ENCODE measurements at regions not wholly inside any gene's neighbourhood (a gene's known extent, or its start where the extent isn't known, plus 50 kb on each side); places are given as distances from the start of the nearest gene placed in this dataset.

GRCh38 chr20:43803276-43803675 lies 76.5 kb upstream of the GTSF1L start:
- Histone ChIP-seq H3K27me3 (ENCODE audit: control insufficient read depth in 2 of 2, insufficient read depth in 2 of 2, low read length in 2 of 2) (no peaks in the 10 kb centered on the region), H3K27ac (ENCODE audit: low read depth in 2 of 2, low read length in 2 of 2) (no peak overlapping the region), H3K36me3 (ENCODE audit: control insufficient read depth in 2 of 2, insufficient read depth in 2 of 2, low read length in 2 of 2) (no peaks in the 10 kb centered on the region), H3K4me3 (ENCODE audit: low read length in 2 of 2) (no peak overlapping the region), H3K4me1 (ENCODE audit: control insufficient read depth in 2 of 2, insufficient read depth in 2 of 2, low read length in 2 of 2) (no peaks in the 10 kb centered on the region), H3K9ac (ENCODE audit: low read depth in 1 of 2, low read length in 2 of 2) (no peak overlapping the region), H3K9me3 (ENCODE audit: control insufficient read depth in 2 of 2, low read length in 2 of 2) (no peaks in the 10 kb centered on the region)

DNA sequence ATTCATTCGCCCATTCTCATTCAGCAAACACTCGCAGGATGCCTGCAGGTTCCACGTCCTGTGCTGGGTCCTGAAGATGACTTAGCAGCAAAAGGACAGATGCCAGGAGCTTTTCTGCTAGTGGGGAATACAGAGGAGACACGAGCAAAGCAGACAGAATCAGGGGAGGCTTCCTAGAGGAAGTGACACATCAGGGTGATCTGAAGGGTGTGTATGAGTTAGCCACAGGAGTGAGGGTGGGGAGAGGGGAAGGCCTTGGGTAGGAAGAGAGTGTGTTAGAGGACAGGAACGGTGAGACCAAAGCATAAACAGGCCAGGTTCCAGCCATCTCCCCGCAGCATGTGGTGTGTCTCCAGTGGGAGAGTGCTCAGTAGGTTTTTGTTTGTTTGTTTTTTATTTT lies 73.4 kb upstream of the GTSF1L start:
- Histone ChIP-seq H3K36me3 (ENCODE audit: control insufficient read depth in 2 of 2, insufficient read depth in 2 of 2, low read length in 2 of 2) (no peaks in the 10 kb centered on the region), H3K4me1 (ENCODE audit: control insufficient read depth in 2 of 2, insufficient read depth in 2 of 2, low read length in 2 of 2) (no peaks in the 10 kb centered on the region), H3K9me3 (ENCODE audit: control insufficient read depth in 2 of 2, low read length in 2 of 2) (no peaks in the 10 kb centered on the region), H3K27ac (ENCODE audit: low read depth in 2 of 2, low read length in 2 of 2) (no peak overlapping the region), H3K4me3 (ENCODE audit: low read length in 2 of 2) (no peak overlapping the region), H3K27me3 (ENCODE audit: control insufficient read depth in 2 of 2, insufficient read depth in 2 of 2, low read length in 2 of 2) (no peaks in the 10 kb centered on the region), H3K9ac (ENCODE audit: low read depth in 1 of 2, low read length in 2 of 2) (no peak overlapping the region)

DNA sequence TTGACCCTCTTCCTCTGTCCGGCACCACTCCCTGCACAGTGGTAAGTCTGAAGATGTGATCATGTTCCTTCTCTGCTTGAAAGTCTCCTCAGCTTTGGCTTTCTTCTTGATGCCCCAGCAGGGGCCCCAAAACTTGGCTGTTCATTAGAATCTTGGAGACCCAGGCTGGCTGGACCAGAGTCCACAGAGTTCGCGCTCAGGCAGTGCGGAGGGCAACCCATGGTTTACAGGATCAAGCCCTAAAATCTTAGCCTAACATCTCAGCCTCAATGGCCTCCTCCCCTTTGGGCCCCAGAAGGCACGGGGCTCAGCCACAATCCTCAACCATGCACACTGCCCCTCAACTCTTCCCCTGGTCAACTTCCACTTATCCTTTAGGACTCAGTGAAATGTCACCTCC lies 72.9 kb upstream of the GTSF1L start:
- no peak overlapping the region for H3K9ac ChIP-seq (ENCODE audit: low read depth in 1 of 2, low read length in 2 of 2)
- H3K4me1 ChIP-seq (ENCODE audit: control insufficient read depth in 2 of 2, insufficient read depth in 2 of 2, low read length in 2 of 2) = no peaks in the 10 kb centered on the region
- no peaks in the 10 kb centered on the region for H3K36me3 ChIP-seq (ENCODE audit: control insufficient read depth in 2 of 2, insufficient read depth in 2 of 2, low read length in 2 of 2)
- no peaks in the 10 kb centered on the region for H3K27me3 ChIP-seq (ENCODE audit: control insufficient read depth in 2 of 2, insufficient read depth in 2 of 2, low read length in 2 of 2)
- no peak overlapping the region for H3K27ac ChIP-seq (ENCODE audit: low read depth in 2 of 2, low read length in 2 of 2)
- no peaks in the 10 kb centered on the region for H3K9me3 ChIP-seq (ENCODE audit: control insufficient read depth in 2 of 2, low read length in 2 of 2)
- H3K4me3 ChIP-seq (ENCODE audit: low read length in 2 of 2) = no peak overlapping the region

DNA sequence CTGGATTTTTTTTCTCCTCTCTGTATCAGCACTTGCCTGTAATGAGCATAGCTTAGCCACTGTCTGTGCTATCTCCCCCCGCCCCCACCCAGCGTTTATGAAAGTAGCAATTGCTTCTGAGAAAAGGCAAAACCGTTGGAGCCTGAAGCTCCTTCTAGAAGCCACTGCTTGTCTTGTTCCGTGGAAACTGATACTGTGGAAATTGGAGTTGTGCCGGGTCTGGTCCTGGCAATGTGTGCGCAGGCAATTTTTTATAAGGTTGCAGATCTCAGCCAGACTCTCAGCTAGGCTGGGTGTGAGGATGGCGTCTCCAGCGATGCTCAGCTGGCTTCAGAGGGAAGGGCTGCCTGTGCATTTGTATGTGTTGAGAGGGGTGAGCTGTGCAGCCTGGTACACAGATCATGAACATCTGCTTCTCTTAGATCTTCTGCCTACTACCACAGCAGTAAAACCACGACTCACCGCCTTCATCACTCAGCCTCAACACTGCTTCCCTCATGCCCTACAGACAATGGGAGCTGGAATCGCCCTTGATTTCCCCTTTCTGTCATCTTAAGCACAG lies 72.4 kb upstream of the GTSF1L start:
- H3K36me3 ChIP-seq (ENCODE audit: control insufficient read depth in 2 of 2, insufficient read depth in 2 of 2, low read length in 2 of 2) = no peaks in the 10 kb centered on the region
- H3K4me3 ChIP-seq (ENCODE audit: low read length in 2 of 2) = no peak overlapping the region
- no peaks in the 10 kb centered on the region for H3K9me3 ChIP-seq (ENCODE audit: control insufficient read depth in 2 of 2, low read length in 2 of 2)
- no peaks in the 10 kb centered on the region for H3K4me1 ChIP-seq (ENCODE audit: control insufficient read depth in 2 of 2, insufficient read depth in 2 of 2, low read length in 2 of 2)
- no peaks in the 10 kb centered on the region for H3K27me3 ChIP-seq (ENCODE audit: control insufficient read depth in 2 of 2, insufficient read depth in 2 of 2, low read length in 2 of 2)
- no peak overlapping the region for H3K9ac ChIP-seq (ENCODE audit: low read depth in 1 of 2, low read length in 2 of 2)
- no peak overlapping the region for H3K27ac ChIP-seq (ENCODE audit: low read depth in 2 of 2, low read length in 2 of 2)

DNA sequence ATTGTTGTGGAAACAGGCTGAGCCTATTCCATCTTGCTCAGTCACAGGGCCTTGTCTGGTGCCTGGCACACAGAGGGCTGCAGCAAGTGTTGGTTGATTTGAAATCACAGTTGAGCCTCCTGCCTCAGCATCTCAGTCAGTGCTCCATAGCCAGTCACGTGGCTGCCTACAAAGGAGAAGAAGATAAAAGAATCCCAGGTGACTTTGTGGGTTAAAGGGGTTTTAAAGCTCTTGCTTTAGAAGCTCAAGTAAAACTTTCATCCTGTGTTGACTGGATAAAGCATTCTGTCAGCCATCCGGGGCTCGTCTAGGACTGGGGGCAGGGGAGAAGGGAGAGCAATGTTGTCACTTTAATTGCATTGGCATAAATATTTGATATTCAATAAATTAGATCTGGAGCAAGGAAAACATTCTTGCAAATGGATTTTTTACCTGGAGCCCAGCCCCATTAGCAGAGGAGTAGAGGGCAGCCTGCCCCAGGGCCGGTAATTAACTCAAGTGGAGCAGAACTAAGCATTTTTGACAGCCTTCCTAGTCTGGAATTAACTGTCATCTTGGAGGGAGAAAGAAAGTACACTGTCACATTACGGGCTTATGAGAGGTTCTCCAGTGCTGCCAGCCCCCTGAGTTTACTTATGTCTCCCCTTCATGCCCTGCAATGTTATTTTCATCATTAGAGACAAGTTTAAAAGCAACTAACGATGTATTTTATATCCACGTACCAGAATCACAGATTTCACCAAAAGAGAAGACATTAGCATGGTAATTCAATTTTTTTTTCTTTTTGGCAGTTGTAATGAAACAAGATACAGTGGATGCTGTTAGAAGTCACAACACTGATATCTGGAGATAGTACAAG lies 71.7 kb upstream of the GTSF1L start:
- no peak overlapping the region for H3K9ac ChIP-seq (ENCODE audit: low read depth in 1 of 2, low read length in 2 of 2)
- H3K4me3 ChIP-seq (ENCODE audit: low read length in 2 of 2) = no peak overlapping the region

GRCh38 chr20:43794326-43794725 lies 67.5 kb upstream of the GTSF1L start:
- Histone ChIP-seq H3K27ac (ENCODE audit: low read depth in 2 of 2, low read length in 2 of 2) (no peak overlapping the region), H3K9ac (ENCODE audit: low read depth in 1 of 2, low read length in 2 of 2) (no peak overlapping the region), H3K4me1 (ENCODE audit: control insufficient read depth in 2 of 2, insufficient read depth in 2 of 2, low read length in 2 of 2) (no peaks in the 10 kb centered on the region)

More for the DNA sequence above, 71.7 kb upstream of the GTSF1L start:
- Histone ChIP-seq H3K27me3 (ENCODE audit: control insufficient read depth in 2 of 2, insufficient read depth in 2 of 2, low read length in 2 of 2) (no peaks in the 10 kb centered on the region), H3K27ac (ENCODE audit: low read depth in 2 of 2, low read length in 2 of 2) (no peak overlapping the region), H3K36me3 (ENCODE audit: control insufficient read depth in 2 of 2, insufficient read depth in 2 of 2, low read length in 2 of 2) (no peaks in the 10 kb centered on the region), H3K4me1 (ENCODE audit: control insufficient read depth in 2 of 2, insufficient read depth in 2 of 2, low read length in 2 of 2) (no peaks in the 10 kb centered on the region), H3K9me3 (ENCODE audit: control insufficient read depth in 2 of 2, low read length in 2 of 2) (no peaks in the 10 kb centered on the region)

GRCh38 chr20:43789593-43789992 lies 62.8 kb upstream of the GTSF1L start:
- Histone ChIP-seq H3K27ac (ENCODE audit: low read depth in 2 of 2, low read length in 2 of 2) (no peak overlapping the region), H3K36me3 (ENCODE audit: control insufficient read depth in 2 of 2, insufficient read depth in 2 of 2, low read length in 2 of 2) (no peaks in the 10 kb centered on the region), H3K9me3 (ENCODE audit: control insufficient read depth in 2 of 2, low read length in 2 of 2) (no peaks in the 10 kb centered on the region), H3K27me3 (ENCODE audit: control insufficient read depth in 2 of 2, insufficient read depth in 2 of 2, low read length in 2 of 2) (no peaks in the 10 kb centered on the region), H3K4me1 (ENCODE audit: control insufficient read depth in 2 of 2, insufficient read depth in 2 of 2, low read length in 2 of 2) (no peaks in the 10 kb centered on the region), H3K9ac (ENCODE audit: low read depth in 1 of 2, low read length in 2 of 2) (no peak overlapping the region), H3K4me3 (ENCODE audit: low read length in 2 of 2) (no peak overlapping the region)

More at GRCh38 chr20:43794326-43794725, 67.5 kb upstream of the GTSF1L start:
- Histone ChIP-seq H3K4me3 (ENCODE audit: low read length in 2 of 2) (no peak overlapping the region), H3K36me3 (ENCODE audit: control insufficient read depth in 2 of 2, insufficient read depth in 2 of 2, low read length in 2 of 2) (no peaks in the 10 kb centered on the region), H3K9me3 (ENCODE audit: control insufficient read depth in 2 of 2, low read length in 2 of 2) (no peaks in the 10 kb centered on the region), H3K27me3 (ENCODE audit: control insufficient read depth in 2 of 2, insufficient read depth in 2 of 2, low read length in 2 of 2) (no peaks in the 10 kb centered on the region)

DNA sequence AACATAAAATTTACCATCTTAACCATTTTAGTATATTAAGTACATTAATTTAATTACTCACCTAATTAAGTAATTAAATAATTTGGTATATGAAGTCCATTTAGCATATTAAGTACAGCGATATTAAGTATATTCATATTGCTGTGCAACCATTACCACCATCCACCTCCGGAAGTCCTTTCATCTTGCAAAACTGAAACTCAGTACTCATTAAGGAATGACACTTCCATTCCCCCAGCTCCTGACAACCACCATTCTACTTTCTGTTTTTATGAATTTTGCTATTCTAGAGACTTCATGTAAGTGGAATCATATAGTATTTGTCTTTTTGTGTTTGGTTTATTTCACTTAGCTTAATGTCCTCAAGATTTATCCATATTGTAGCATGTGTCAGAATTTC lies 61.1 kb upstream of the GTSF1L start:
- Histone ChIP-seq H3K9me3 (ENCODE audit: control insufficient read depth in 2 of 2, low read length in 2 of 2) (no peaks in the 10 kb centered on the region), H3K9ac (ENCODE audit: low read depth in 1 of 2, low read length in 2 of 2) (no peak overlapping the region)

DNA sequence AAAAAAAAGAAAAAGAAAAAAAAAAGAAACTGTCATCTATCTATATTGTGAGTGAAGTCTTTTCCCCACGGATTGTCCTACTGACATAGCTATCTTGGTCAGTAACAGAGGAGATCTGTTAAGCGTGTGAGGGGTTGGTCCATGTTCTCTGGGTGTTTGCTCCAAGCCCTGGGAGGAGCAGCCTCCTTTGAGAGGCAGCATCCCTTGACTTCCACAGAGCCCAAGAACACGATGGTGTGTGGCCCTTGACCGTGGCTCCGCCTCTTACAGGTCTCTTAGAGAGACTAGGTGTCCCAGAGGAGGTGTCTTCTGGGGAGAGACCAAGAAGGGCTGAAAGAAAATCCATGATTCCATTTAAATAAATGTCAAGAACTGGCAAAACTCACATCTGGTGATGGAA lies 60.1 kb upstream of the GTSF1L start:
- Histone ChIP-seq H3K27me3 (ENCODE audit: control insufficient read depth in 2 of 2, insufficient read depth in 2 of 2, low read length in 2 of 2) (no peaks in the 10 kb centered on the region), H3K4me3 (ENCODE audit: low read length in 2 of 2) (no peak overlapping the region), H3K9me3 (ENCODE audit: control insufficient read depth in 2 of 2, low read length in 2 of 2) (no peaks in the 10 kb centered on the region), H3K4me1 (ENCODE audit: control insufficient read depth in 2 of 2, insufficient read depth in 2 of 2, low read length in 2 of 2) (no peaks in the 10 kb centered on the region), H3K9ac (ENCODE audit: low read depth in 1 of 2, low read length in 2 of 2) (no peak overlapping the region), H3K36me3 (ENCODE audit: control insufficient read depth in 2 of 2, insufficient read depth in 2 of 2, low read length in 2 of 2) (no peaks in the 10 kb centered on the region), H3K27ac (ENCODE audit: low read depth in 2 of 2, low read length in 2 of 2) (no peak overlapping the region)

More for the DNA sequence above, 61.1 kb upstream of the GTSF1L start:
- Histone ChIP-seq H3K27ac (ENCODE audit: low read depth in 2 of 2, low read length in 2 of 2) (no peak overlapping the region), H3K4me1 (ENCODE audit: control insufficient read depth in 2 of 2, insufficient read depth in 2 of 2, low read length in 2 of 2) (no peaks in the 10 kb centered on the region), H3K36me3 (ENCODE audit: control insufficient read depth in 2 of 2, insufficient read depth in 2 of 2, low read length in 2 of 2) (no peaks in the 10 kb centered on the region), H3K27me3 (ENCODE audit: control insufficient read depth in 2 of 2, insufficient read depth in 2 of 2, low read length in 2 of 2) (no peaks in the 10 kb centered on the region), H3K4me3 (ENCODE audit: low read length in 2 of 2) (no peak overlapping the region)

- H3K9me3 ChIP-seq (ENCODE audit: control insufficient read depth in 2 of 2, low read length in 2 of 2) = peaks cover 0 to 2% of the 10 kb centered on the region in 2 donors
- H3K27ac ChIP-seq (ENCODE audit: low read depth in 2 of 2, low read length in 2 of 2) = no peak overlapping the region
- H3K36me3 ChIP-seq (ENCODE audit: control insufficient read depth in 2 of 2, insufficient read depth in 2 of 2, low read length in 2 of 2) = no peaks in the 10 kb centered on the region
- H3K4me3 ChIP-seq (ENCODE audit: low read length in 2 of 2) = no peak overlapping the region
- no peaks in the 10 kb centered on the region for H3K4me1 ChIP-seq (ENCODE audit: control insufficient read depth in 2 of 2, insufficient read depth in 2 of 2, low read length in 2 of 2)
- no peak overlapping the region for H3K9ac ChIP-seq (ENCODE audit: low read depth in 1 of 2, low read length in 2 of 2)
- no peaks in the 10 kb centered on the region for H3K27me3 ChIP-seq (ENCODE audit: control insufficient read depth in 2 of 2, insufficient read depth in 2 of 2, low read length in 2 of 2)
Measured at GRCh38 chr20:43781215-43781614, 54.4 kb upstream of the GTSF1L start.

Data from mucosa of rectum (tissue), 2 donors.